T-cell (primary cell): ENCODE measurements at regions not wholly inside any gene's neighbourhood (a gene's known extent, or its start where the extent isn't known, plus 50 kb on each side); places are given as distances from the start of the nearest gene placed in this dataset.

Experiments
- ATAC-seq, 4 experiments: fragments of 200-7000 bp in 3 of 4; fragments of 150-1000 bp in 1 of 4; cut with Tn5 transposase; replicated peaks in 1 of 4; 1 replicate in 3 of 4; 2 replicates in 1 of 4; pipeline ENCODE4 v1.10.0; 2021; ENCODE audit warnings: moderate library complexity in 3 of 4, mild to moderate bottlenecking in 2 of 4, moderate number of reproducible peaks in 1 of 4
- CTCF ChIA-PET, 2 donors: fragments of 300-600 bp; sonication (Branson Sonifier 250); formaldehyde crosslinking; loops; one replicate each; lab custom pipeline; 2022; ENCODE audit warnings: antibody characterized with exemption in 2 of 2; lab: Charles Lee
- POLR2A ChIA-PET, 2 donors: fragments of 300-600 bp; sonication (Branson Sonifier 250); formaldehyde crosslinking; loops; one replicate each; lab custom pipeline; 2022; ENCODE audit warnings: antibody characterized with exemption in 2 of 2; lab: Charles Lee
- DNase-seq, 35 experiments: peaks; one replicate each; pipeline versions ENCODE4 v3.0.0 to v3.0.0-alpha.2; 2013 to 2023
- H3K27ac ChIP-seq: one replicate; pipeline ENCODE4 v1.5.1; 2013; ENCODE audit warnings: low read length
- H3K27me3 ChIP-seq, 2 experiments: replicated peaks in 1 of 2; 1 replicate in 1 of 2; 2 replicates in 1 of 2; pipeline versions ENCODE4 v1.6.1 to v1.7.0; 2013; ENCODE audit warnings: low read length in 1 of 2, mixed read lengths in 1 of 2; ENCODE audit not compliant: control insufficient read depth in 2 of 2, insufficient read depth in 2 of 2; ENCODE audit errors: extremely low read depth in 1 of 2
- H3K36me3 ChIP-seq, 2 donors: 1 replicate in 1 of 2; 2 replicates in 1 of 2; pipeline versions ENCODE4 v1.6.1 to v1.7.0; 2013; ENCODE audit warnings: low read length in 1 of 2; ENCODE audit not compliant: control insufficient read depth in 2 of 2, insufficient read depth in 1 of 2; ENCODE audit errors: extremely low read depth in 1 of 2
- H3K4me1 ChIP-seq, 2 experiments: 1 replicate in 1 of 2; 2 replicates in 1 of 2; pipeline versions ENCODE4 v1.6.1 to v1.7.0; 2013; ENCODE audit warnings: low read length in 2 of 2, mixed read lengths in 1 of 2; ENCODE audit not compliant: insufficient read depth in 2 of 2, control insufficient read depth in 1 of 2; ENCODE audit errors: extremely low read depth in 1 of 2
- H3K4me3 ChIP-seq, 2 donors: 1 replicate in 1 of 2; 2 replicates in 1 of 2; pipeline versions ENCODE4 v1.5.1 to v1.7.0; 2013; ENCODE audit warnings: mild to moderate bottlenecking in 2 of 2, low read length in 1 of 2, moderate library complexity in 1 of 2; ENCODE audit not compliant: control insufficient read depth in 1 of 2; ENCODE audit errors: extremely low read depth in 1 of 2
- H3K9me3 ChIP-seq: 2 replicates; pipeline ENCODE4 v1.7.0; 2013
- H3K27ac Mint-ChIP-seq, 2 donors: one replicate each; pipeline ENCODE4 v1.8.0; 2020 to 2021; ENCODE audit warnings: mild to moderate bottlenecking in 2 of 2, mixed read lengths in 2 of 2
- H3K27me3 Mint-ChIP-seq, 2 donors: one replicate each; pipeline ENCODE4 v1.8.0; 2021 to 2022; ENCODE audit warnings: mixed read lengths in 2 of 2
- H3K36me3 Mint-ChIP-seq: one replicate; pipeline ENCODE4 v1.8.0; 2021; ENCODE audit warnings: mixed read lengths
- H3K4me1 Mint-ChIP-seq, 3 donors: one replicate each; pipeline ENCODE4 v1.8.0; 2020 to 2022; ENCODE audit warnings: mixed read lengths in 3 of 3, mild to moderate bottlenecking in 1 of 3
- H3K4me3 Mint-ChIP-seq, 3 donors: one replicate each; pipeline ENCODE4 v1.8.0; 2020 to 2022; ENCODE audit warnings: mild to moderate bottlenecking in 3 of 3, mixed read lengths in 3 of 3, moderate library complexity in 3 of 3
- H3K9me3 Mint-ChIP-seq, 3 donors: one replicate each; pipeline ENCODE4 v1.8.0; 2020 to 2022; ENCODE audit warnings: mixed read lengths in 3 of 3
- WGBS: methylation state at CpG from one replicate; pipeline ENCODE4 v1.1.5; 2013; ENCODE audit warnings: missing lambda C conversion rate; ENCODE audit not compliant: insufficient coverage; 5-methylcytosine and 5-hydroxymethylcytosine counted together

- peaks cover 37 to 40% of the 10 kb centered on the region in 2 donors for H3K27me3 Mint-ChIP-seq
- POLR2A ChIA-PET = no interaction called here
- ATAC-seq (no peak), DNase-seq (no peak)
- H3K4me1 Mint-ChIP-seq = no peaks in the 10 kb centered on the region
- Histone ChIP-seq H3K36me3 (no peaks in the 10 kb centered on the region), H3K4me1 (no peaks in the 10 kb centered on the region), H3K9me3 (no peaks in the 10 kb centered on the region), H3K27ac (no peak overlapping the region), H3K4me3 (no peak overlapping the region), H3K27me3 (peaks cover 2 to 11% of the 10 kb centered on the region in 2 experiments)
- WGBS = 90% methylated on average over 2 of the region's 5 CpGs
- peaks cover 4 to 12% (median 9%) of the 10 kb centered on the region in 3 donors for H3K9me3 Mint-ChIP-seq
- no peak overlapping the region for H3K4me3 Mint-ChIP-seq
- CTCF ChIA-PET = no interaction called here
- no peaks in the 10 kb centered on the region for H3K36me3 Mint-ChIP-seq
- no peak overlapping the region for H3K27ac Mint-ChIP-seq
Measured at GRCh38 chr10:118521415-118522117, 73.9 kb downstream of the PRLHR start.

GRCh38 chr10:118520116-118520742 is 75.2 kb downstream of the PRLHR start:
- peaks cover 8 to 12% (median 9%) of the 10 kb centered on the region in 3 donors for H3K9me3 Mint-ChIP-seq
- Histone ChIP-seq H3K27me3 (peaks cover 4 to 11% of the 10 kb centered on the region in 2 experiments), H3K4me3 (no peak overlapping the region), H3K4me1 (no peaks in the 10 kb centered on the region), H3K27ac (no peak overlapping the region), H3K36me3 (no peaks in the 10 kb centered on the region), H3K9me3 (no peaks in the 10 kb centered on the region)
- no peak overlapping the region for H3K27ac Mint-ChIP-seq
- no peak overlapping the region for H3K4me3 Mint-ChIP-seq
- peaks cover 40 to 43% of the 10 kb centered on the region in 2 donors for H3K27me3 Mint-ChIP-seq
- ATAC-seq = no peak
- H3K36me3 Mint-ChIP-seq = no peaks in the 10 kb centered on the region
- ChIA-PET POLR2A (no interaction called here), CTCF (no interaction called here)
- H3K4me1 Mint-ChIP-seq = no peaks in the 10 kb centered on the region
- WGBS = 83% methylated on average over 1 of the region's 6 CpGs
- no peak for DNase-seq

DNA sequence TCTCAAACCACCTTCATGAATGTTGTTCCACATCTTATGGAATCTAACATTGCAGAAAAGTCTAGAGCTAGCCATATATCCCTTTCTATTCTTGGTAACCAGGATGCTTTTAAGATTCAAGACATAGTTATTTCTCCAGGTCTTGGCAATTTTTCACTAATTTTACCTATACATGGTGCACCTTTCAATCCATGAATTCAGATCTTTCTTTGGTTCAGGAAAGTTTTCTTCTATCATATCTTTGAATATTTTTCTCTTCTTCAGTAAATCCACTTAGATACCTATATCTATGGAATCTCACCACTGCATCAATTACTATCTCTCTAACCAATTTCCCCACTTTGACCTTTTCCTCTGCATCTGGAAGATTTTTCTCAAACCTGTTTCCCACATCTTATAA is 77.4 kb downstream of the PRLHR start:
- Mint-ChIP-seq H3K27me3 (peaks cover 39 to 44% of the 10 kb centered on the region in 2 donors), H3K4me1 (no peaks in the 10 kb centered on the region), H3K27ac (no peak overlapping the region), H3K9me3 (peaks cover 8 to 12% (median 9%) of the 10 kb centered on the region in 3 donors), H3K36me3 (no peaks in the 10 kb centered on the region), H3K4me3 (no peak overlapping the region)
- POLR2A ChIA-PET = no interaction called here
- no peak overlapping the region for H3K27ac ChIP-seq
- H3K36me3 ChIP-seq = no peaks in the 10 kb centered on the region
- no peak overlapping the region for H3K4me3 ChIP-seq
- H3K4me1 ChIP-seq = no peaks in the 10 kb centered on the region
- DNase-seq (no peak), ATAC-seq (no peak)
- H3K27me3 ChIP-seq = peaks cover 2 to 11% of the 10 kb centered on the region in 2 experiments
- no peaks in the 10 kb centered on the region for H3K9me3 ChIP-seq
- CTCF ChIA-PET = no interaction called here

DNA sequence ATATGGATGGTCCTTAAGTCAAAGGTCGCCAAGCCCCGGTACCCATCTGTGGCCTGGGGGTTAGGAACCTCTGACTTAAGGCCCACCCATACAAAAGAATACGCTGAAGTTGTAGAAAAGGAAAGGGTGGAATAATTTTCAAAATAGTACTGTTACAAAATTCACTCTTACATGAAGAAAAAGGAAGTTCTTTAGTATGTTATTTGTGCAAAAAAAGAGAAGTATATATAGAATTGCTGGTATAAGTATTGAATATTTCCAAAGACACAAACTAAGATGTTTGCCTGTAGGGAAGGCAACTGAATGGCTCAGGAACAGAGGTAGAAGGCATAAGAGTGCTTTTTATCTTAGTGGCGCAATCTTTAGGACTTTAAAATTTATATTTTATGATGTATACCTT is 78.7 kb downstream of the PRLHR start:
- CTCF ChIA-PET = no interaction called here
- H3K27ac Mint-ChIP-seq = no peak overlapping the region
- Histone ChIP-seq H3K36me3 (no peaks in the 10 kb centered on the region), H3K9me3 (no peaks in the 10 kb centered on the region), H3K4me3 (no peak overlapping the region), H3K27ac (no peak overlapping the region), H3K27me3 (peaks cover 2 to 14% of the 10 kb centered on the region in 2 experiments), H3K4me1 (no peaks in the 10 kb centered on the region)
- H3K27me3 Mint-ChIP-seq = peaks cover 35% of the 10 kb centered on the region in 2 donors
- POLR2A ChIA-PET = no interaction called here
- no peaks in the 10 kb centered on the region for H3K4me1 Mint-ChIP-seq
- no peaks in the 10 kb centered on the region for H3K36me3 Mint-ChIP-seq
- ATAC-seq = no peak
- DNase-seq = no peak
- no peak overlapping the region for H3K4me3 Mint-ChIP-seq
- WGBS = no CpG with 5 or more reads among the region's 4 CpGs
- peaks cover 8 to 12% (median 9%) of the 10 kb centered on the region in 3 donors for H3K9me3 Mint-ChIP-seq

GRCh38 chr10:118513174-118513573 is 82.3 kb downstream of the PRLHR start:
- no peak for DNase-seq

GRCh38 chr10:118511711-118512110 is 83.7 kb downstream of the PRLHR start:
- DNase-seq = no peak
- CTCF ChIA-PET = no interaction called here
- no peaks in the 10 kb centered on the region for H3K9me3 ChIP-seq

More at GRCh38 chr10:118513174-118513573, 82.3 kb downstream of the PRLHR start:
- no peaks in the 10 kb centered on the region for H3K36me3 ChIP-seq
- Mint-ChIP-seq H3K27me3 (peaks cover 21 to 23% of the 10 kb centered on the region in 2 donors), H3K4me3 (no peak overlapping the region), H3K4me1 (no peaks in the 10 kb centered on the region), H3K9me3 (peaks cover 6 to 8% (median 7%) of the 10 kb centered on the region in 3 donors), H3K27ac (no peak overlapping the region), H3K36me3 (no peaks in the 10 kb centered on the region)
- H3K27ac ChIP-seq = no peak overlapping the region
- WGBS = no CpG with 5 or more reads among the region's 3 CpGs
- no peak for ATAC-seq
- no peaks in the 10 kb centered on the region for H3K9me3 ChIP-seq
- CTCF ChIA-PET = no interaction called here
- peaks cover 2 to 5% of the 10 kb centered on the region in 2 experiments for H3K27me3 ChIP-seq
- no peaks in the 10 kb centered on the region for H3K4me1 ChIP-seq
- no peak overlapping the region for H3K4me3 ChIP-seq
- POLR2A ChIA-PET = no interaction called here

More at GRCh38 chr10:118511711-118512110, 83.7 kb downstream of the PRLHR start:
- ATAC-seq = no peak
- Mint-ChIP-seq H3K4me3 (no peak overlapping the region), H3K4me1 (no peaks in the 10 kb centered on the region), H3K36me3 (no peaks in the 10 kb centered on the region), H3K27me3 (peaks cover 17 to 19% of the 10 kb centered on the region in 2 donors), H3K9me3 (peaks cover 0 to 4% (median 0%) of the 10 kb centered on the region in 3 donors), H3K27ac (no peak overlapping the region)
- H3K27me3 ChIP-seq = peaks cover 2 to 11% of the 10 kb centered on the region in 2 experiments
- H3K4me3 ChIP-seq = no peak overlapping the region
- WGBS = 36% methylated on average over 1 of the region's 2 CpGs
- H3K4me1 ChIP-seq = no peaks in the 10 kb centered on the region
- no peak overlapping the region for H3K27ac ChIP-seq
- H3K36me3 ChIP-seq = no peaks in the 10 kb centered on the region
- POLR2A ChIA-PET = no interaction called here
